C4-2B (cell line): ENCODE measurements at regions not wholly inside any gene's neighbourhood (a gene's known extent, or its start where the extent isn't known, plus 50 kb on each side); places are given as distances from the start of the nearest gene placed in this dataset.

Experiments used
- CTCF ChIP-seq: fragments of 450-650 bp; conservative IDR thresholded peaks from 2 replicates; pipeline ENCODE4 v1.5.1; 2017; ENCODE audit warnings: mild to moderate bottlenecking
- ZFX ChIP-seq: fragments of 450-650 bp; IDR thresholded peaks from 2 replicates; pipeline ENCODE4 v1.6.1; 2017

GRCh38 chr7:12779947-12780346 lies 92.5 kb downstream of the ARL4A start:
- no peak for TF ChIP-seq CTCF
- no peak for TF ChIP-seq ZFX
